HEK293T (cell line): ENCODE measurements at regions not wholly inside any gene's neighbourhood (a gene's known extent, or its start where the extent isn't known, plus 50 kb on each side); places are given as distances from the start of the nearest gene placed in this dataset.

ENCODE experiments used
- CTCF ChIA-PET: fragments of 350-600 bp; formaldehyde crosslinking; extraction: SDS; loops from one replicate; lab custom pipeline; 2021; ENCODE audit warnings: antibody characterized with exemption, inconsistent platforms; lab: Yijun Ruan, JAX
- POLR2A ChIA-PET: fragments of 350-600 bp; formaldehyde crosslinking; extraction: SDS; loops from one replicate; lab custom pipeline; 2020; ENCODE audit warnings: antibody characterized with exemption, inconsistent platforms; lab: Yijun Ruan, JAX
- DNase-seq: peaks from one replicate; pipeline ENCODE4 v3.0.0; 2012; ENCODE audit warnings: mixed read lengths; ENCODE audit errors: extremely low spot score
- ARNT ChIP-seq: fragments of 450-650 bp; IDR thresholded peaks from 2 replicates; pipeline ENCODE4 v1.6.1; 2017; ENCODE audit warnings: mild to moderate bottlenecking
- BHLHE40 ChIP-seq: fragments of 450-650 bp; IDR thresholded peaks from 2 replicates; pipeline ENCODE4 v1.6.1; 2016; ENCODE audit warnings: mild to moderate bottlenecking, moderate library complexity, borderline replicate concordance
- CTBP1 ChIP-seq: fragments of 450-650 bp; IDR thresholded peaks from 2 replicates; pipeline ENCODE4 v1.6.1; 2016; ENCODE audit warnings: borderline replicate concordance
- ELF4 ChIP-seq: fragments of 450-650 bp; IDR thresholded peaks from 2 replicates; pipeline ENCODE4 v1.6.1; 2017; ENCODE audit warnings: antibody characterized with exemption
- FOXA1 ChIP-seq: fragments of 450-650 bp; IDR thresholded peaks from 2 replicates; pipeline ENCODE4 v1.6.1; 2016; ENCODE audit warnings: mild to moderate bottlenecking
- FOXK2 ChIP-seq: fragments of 450-650 bp; IDR thresholded peaks from 2 replicates; pipeline ENCODE4 v1.6.1; 2016; ENCODE audit warnings: mild to moderate bottlenecking
- FOXM1 ChIP-seq: fragments of 450-650 bp; IDR thresholded peaks from 2 replicates; pipeline ENCODE4 v1.6.1; 2017; ENCODE audit warnings: mild to moderate bottlenecking, borderline replicate concordance
- HDGF ChIP-seq: fragments of 450-650 bp; IDR thresholded peaks from 2 replicates; pipeline ENCODE4 v1.6.1; 2017; ENCODE audit warnings: antibody characterized with exemption, borderline replicate concordance
- L3MBTL2 ChIP-seq: fragments of 450-650 bp; conservative IDR thresholded peaks from 2 replicates; pipeline ENCODE4 v1.6.1; 2016; ENCODE audit warnings: mild to moderate bottlenecking
- LEF1 ChIP-seq: fragments of 450-650 bp; IDR thresholded peaks from 2 replicates; pipeline ENCODE4 v1.6.1; 2017; ENCODE audit warnings: mild to moderate bottlenecking, borderline replicate concordance
- NFRKB ChIP-seq: fragments of 450-650 bp; IDR thresholded peaks from 2 replicates; pipeline ENCODE4 v1.6.1; 2016; ENCODE audit warnings: mild to moderate bottlenecking, moderate library complexity
- PKNOX1 ChIP-seq: fragments of 450-650 bp; IDR thresholded peaks from 2 replicates; pipeline ENCODE4 v1.6.1; 2016
- SP1 ChIP-seq: fragments of 450-650 bp; IDR thresholded peaks from 2 replicates; pipeline ENCODE4 v1.6.1; 2017
- SUZ12 ChIP-seq: fragments of 450-650 bp; IDR thresholded peaks from 2 replicates; pipeline ENCODE4 v1.6.1; 2016; ENCODE audit warnings: mild to moderate bottlenecking
- TARDBP ChIP-seq: fragments of 450-650 bp; IDR thresholded peaks from 2 replicates; pipeline ENCODE4 v1.6.1; 2016
- ZNF384 ChIP-seq: fragments of 450-650 bp; IDR thresholded peaks from 2 replicates; pipeline ENCODE4 v1.6.1; 2016

- DNase-seq: no peak
- CTCF ChIA-PET: no interaction called here
- POLR2A ChIA-PET: interaction anchor here (0.5 kb wide), 1 partner anchor 365 kb away, joined by 3 read pairs; no protein-coding TSS in a partner anchor
- no peak for TF ChIP-seq CTBP1
- no peak for TF ChIP-seq LEF1
- no peak for TF ChIP-seq PKNOX1
- no peak for TF ChIP-seq ELF4
- no peak for TF ChIP-seq L3MBTL2
- no peak for TF ChIP-seq BHLHE40
- TF ChIP-seq FOXK2: no peak
- TF ChIP-seq SP1: no peak
- TF ChIP-seq TARDBP: no peak
- TF ChIP-seq FOXA1: no peak
- no peak for TF ChIP-seq ARNT
- no peak for TF ChIP-seq NFRKB
- TF ChIP-seq ZNF384: no peak
- TF ChIP-seq SUZ12: no peak
- TF ChIP-seq HDGF: no peak
- no peak for TF ChIP-seq FOXM1
Measured at GRCh38 chr10:124342136-124342820, 76.4 kb downstream of the OAT start.

DNA sequence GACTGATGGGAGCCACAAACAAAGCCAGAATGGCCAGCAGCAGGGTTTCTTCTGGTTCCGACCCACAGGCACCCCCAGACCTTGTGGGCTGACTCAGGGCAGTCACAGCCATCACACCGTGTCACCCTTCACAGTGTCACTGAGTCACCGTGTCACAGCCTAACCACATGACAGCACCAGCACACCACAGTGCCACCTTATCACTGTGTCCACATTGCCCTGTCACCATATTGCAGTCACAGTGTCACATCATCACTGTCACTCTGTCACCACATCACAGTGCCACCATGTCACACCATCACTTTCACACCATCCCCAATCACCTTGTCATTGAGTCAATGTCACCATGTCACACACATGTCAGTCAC, 77.0 kb downstream of the OAT start:
- ChIA-PET POLR2A (no interaction called here), CTCF (no interaction called here)
- no peak for DNase-seq
- no peak for TF ChIP-seq HDGF
- TF ChIP-seq LEF1: no peak
- no peak for TF ChIP-seq SUZ12
- no peak for TF ChIP-seq ELF4
- TF ChIP-seq FOXM1: no peak
- no peak for TF ChIP-seq NFRKB
- TF ChIP-seq L3MBTL2: no peak
- no peak for TF ChIP-seq PKNOX1
- TF ChIP-seq FOXK2: no peak
- TF ChIP-seq CTBP1: no peak
- TF ChIP-seq TARDBP: no peak
- TF ChIP-seq ARNT: no peak
- no peak for TF ChIP-seq SP1
- no peak for TF ChIP-seq ZNF384
- TF ChIP-seq FOXA1: no peak
- TF ChIP-seq BHLHE40: no peak

DNA sequence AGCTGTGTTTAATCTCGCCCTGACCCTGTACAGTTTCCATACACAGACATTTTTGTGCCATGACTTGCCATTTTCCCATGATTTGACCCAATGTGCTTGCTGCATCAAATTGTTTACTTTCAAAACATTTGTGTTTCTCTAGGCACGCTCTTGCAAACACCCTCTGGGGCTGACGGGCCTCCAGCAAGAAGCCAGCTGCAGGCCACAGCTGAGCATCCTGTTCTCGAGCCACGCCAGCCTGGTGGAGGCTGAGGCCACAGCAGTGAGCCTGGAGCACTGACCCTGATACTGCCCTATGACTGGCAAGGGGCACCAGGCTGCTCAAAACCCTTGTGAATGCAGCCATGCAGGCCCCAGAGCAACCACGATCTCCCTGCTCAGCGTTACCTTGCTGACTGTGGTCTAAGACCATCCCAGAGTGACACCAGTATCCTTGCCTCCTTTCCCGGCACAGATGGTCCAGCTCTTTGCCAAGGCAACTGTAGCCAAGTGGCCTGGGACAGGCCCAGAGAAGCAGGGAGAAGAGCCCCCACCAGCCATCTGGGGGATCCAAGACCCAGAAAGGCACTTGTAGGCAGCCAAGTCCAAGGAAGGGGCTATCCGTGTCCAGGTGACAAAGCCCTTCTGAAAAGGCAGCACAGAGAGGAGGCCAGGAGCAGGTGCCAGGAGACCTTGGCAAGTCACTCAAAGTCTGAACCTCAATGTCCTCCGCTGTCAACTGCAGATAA, 78.5 kb downstream of the OAT start:
- CTCF ChIA-PET: no interaction called here
- DNase-seq: no peak
- POLR2A ChIA-PET: no interaction called here
- TF ChIP-seq BHLHE40: no peak
- no peak for TF ChIP-seq ARNT
- TF ChIP-seq PKNOX1: no peak
- no peak for TF ChIP-seq TARDBP
- no peak for TF ChIP-seq SP1
- TF ChIP-seq LEF1: no peak
- no peak for TF ChIP-seq FOXK2
- TF ChIP-seq FOXA1: no peak
- no peak for TF ChIP-seq ELF4
- no peak for TF ChIP-seq NFRKB
- TF ChIP-seq L3MBTL2: no peak
- TF ChIP-seq ZNF384: no peak
- no peak for TF ChIP-seq FOXM1

DNA sequence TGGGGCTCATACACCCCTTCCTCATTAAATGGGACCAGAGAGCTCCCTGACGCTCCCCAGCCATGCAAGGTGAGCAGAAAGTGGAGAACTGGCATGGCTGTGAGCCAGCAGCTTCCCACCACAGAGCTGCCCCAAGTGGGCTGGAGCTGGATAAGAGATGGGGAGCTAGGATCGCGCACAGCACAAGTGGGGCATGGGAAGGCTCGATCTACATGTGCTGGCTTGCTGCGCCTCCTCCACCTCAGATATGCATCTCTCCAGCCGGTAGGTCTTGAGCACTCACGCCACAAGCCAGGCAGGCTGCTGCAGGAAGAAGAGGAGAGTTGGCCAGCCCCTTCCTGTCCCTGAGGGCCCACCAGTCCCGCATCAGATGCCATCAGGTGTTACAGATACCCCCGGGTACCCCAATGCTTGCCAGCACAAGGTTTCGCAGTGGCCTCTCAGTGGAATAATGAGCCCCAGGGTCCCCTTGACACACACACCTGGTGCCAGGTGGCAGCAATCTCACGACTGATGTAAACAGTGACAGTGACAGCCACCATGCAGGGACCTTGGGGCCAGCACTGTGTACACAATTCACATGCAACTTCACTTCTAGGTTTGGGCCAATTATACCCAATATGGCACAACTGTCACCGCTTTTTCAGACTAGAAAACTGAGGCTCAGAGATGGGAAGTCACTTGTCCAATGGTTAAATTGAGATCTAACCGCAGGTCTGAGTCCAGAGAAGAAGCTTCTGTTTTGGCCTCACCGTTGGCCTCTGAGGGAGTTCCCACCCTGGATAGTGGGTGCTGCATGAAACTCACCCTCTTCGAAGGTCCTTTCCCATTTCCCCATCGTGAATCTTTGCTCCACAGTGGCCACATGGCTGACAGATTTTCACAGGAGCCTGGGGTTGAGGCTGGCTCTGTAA, 79.3 kb downstream of the OAT start:
- TF ChIP-seq SP1 (no peak), L3MBTL2 (no peak), FOXM1 (no peak), PKNOX1 (no peak), CTBP1 (no peak), BHLHE40 (no peak), SUZ12 (no peak), FOXA1 (no peak), FOXK2 (no peak), NFRKB (no peak), ZNF384 (no peak), TARDBP (no peak), ARNT (no peak), ELF4 (no peak), LEF1 (no peak)
- ChIA-PET CTCF (no interaction called here), POLR2A (no interaction called here)
- no peak for DNase-seq
